ENCODE measurements at regions not wholly inside any gene's neighbourhood (a gene's known extent, or its start where the extent isn't known, plus 50 kb on each side); places are given as distances from the start of the nearest gene placed in this dataset.

- Histone ChIP-seq H3K4me1 (ENCODE audit: control insufficient read depth, insufficient read depth, low read length, poor library complexity, severe bottlenecking) (peaks cover 7% of the 10 kb centered on the region), H3K4me3 (ENCODE audit: extremely low read depth, insufficient read depth, low read length, poor library complexity, severe bottlenecking) (no peak overlapping the region), H3K27ac (ENCODE audit: low read depth, low read length, severe bottlenecking) (no peak overlapping the region), H3K9me3 (ENCODE audit: control insufficient read depth, low read length) (no peaks in the 10 kb centered on the region), H3K36me3 (ENCODE audit: control insufficient read depth, insufficient read depth, low read length) (no peaks in the 10 kb centered on the region)
- 85 to 88% methylated on average over 13 to 18 of the region's 19 CpGs for WGBS, 2 experiments (ENCODE audit: insufficient coverage in 2 of 2)
These were observed 93.2 kb downstream of the TEX29 start for GRCh38 chr13:111413407-111414187.

- Histone ChIP-seq H3K9me3 (ENCODE audit: control insufficient read depth, low read length) (no peaks in the 10 kb centered on the region), H3K4me3 (ENCODE audit: extremely low read depth, insufficient read depth, low read length, poor library complexity, severe bottlenecking) (no peak overlapping the region), H3K27ac (ENCODE audit: low read depth, low read length, severe bottlenecking) (no peak overlapping the region), H3K4me1 (ENCODE audit: control insufficient read depth, insufficient read depth, low read length, poor library complexity, severe bottlenecking) (peaks cover 7% of the 10 kb centered on the region), H3K36me3 (ENCODE audit: control insufficient read depth, insufficient read depth, low read length) (no peaks in the 10 kb centered on the region)
- 82 to 93% methylated on average over 4 to 5 of the region's 9 CpGs for WGBS, 2 experiments (ENCODE audit: insufficient coverage in 2 of 2)
These were observed 93.9 kb downstream of the TEX29 start for GRCh38 chr13:111414341-111414740.

- Histone ChIP-seq H3K36me3 (ENCODE audit: control insufficient read depth, insufficient read depth, low read length) (no peaks in the 10 kb centered on the region), H3K4me3 (ENCODE audit: extremely low read depth, insufficient read depth, low read length, poor library complexity, severe bottlenecking) (no peak overlapping the region), H3K27ac (ENCODE audit: low read depth, low read length, severe bottlenecking) (no peak overlapping the region), H3K4me1 (ENCODE audit: control insufficient read depth, insufficient read depth, low read length, poor library complexity, severe bottlenecking) (peaks cover 7% of the 10 kb centered on the region), H3K9me3 (ENCODE audit: control insufficient read depth, low read length) (no peaks in the 10 kb centered on the region)
- 70 to 85% methylated on average over 3 to 4 of the region's 8 CpGs for WGBS, 2 experiments (ENCODE audit: insufficient coverage in 2 of 2)
These were observed 94.8 kb downstream of the TEX29 start for GRCh38 chr13:111415246-111415645.

GRCh38 chr13:111415765-111416164, 95.3 kb downstream of the TEX29 start:
- no CpG with 5 or more reads among the region's 1 CpG for WGBS, 2 experiments (ENCODE audit: insufficient coverage in 2 of 2)
- Histone ChIP-seq H3K27ac (ENCODE audit: low read depth, low read length, severe bottlenecking) (no peak overlapping the region), H3K4me3 (ENCODE audit: extremely low read depth, insufficient read depth, low read length, poor library complexity, severe bottlenecking) (no peak overlapping the region), H3K36me3 (ENCODE audit: control insufficient read depth, insufficient read depth, low read length) (no peaks in the 10 kb centered on the region), H3K4me1 (ENCODE audit: control insufficient read depth, insufficient read depth, low read length, poor library complexity, severe bottlenecking) (peaks cover 7% of the 10 kb centered on the region), H3K9me3 (ENCODE audit: control insufficient read depth, low read length) (no peaks in the 10 kb centered on the region)

GRCh38 chr13:111418101-111418500, 97.7 kb downstream of the TEX29 start:
- 87 to 88% methylated on average over 6 of the region's 6 CpGs for WGBS, 2 experiments (ENCODE audit: insufficient coverage in 2 of 2)
- H3K4me1 ChIP-seq (ENCODE audit: control insufficient read depth, insufficient read depth, low read length, poor library complexity, severe bottlenecking), result peaks cover 3% of the 10 kb centered on the region
- no peaks in the 10 kb centered on the region for H3K9me3 ChIP-seq (ENCODE audit: control insufficient read depth, low read length)
- no peak overlapping the region for H3K27ac ChIP-seq (ENCODE audit: low read depth, low read length, severe bottlenecking)
- no peak overlapping the region for H3K4me3 ChIP-seq (ENCODE audit: extremely low read depth, insufficient read depth, low read length, poor library complexity, severe bottlenecking)
- no peaks in the 10 kb centered on the region for H3K36me3 ChIP-seq (ENCODE audit: control insufficient read depth, insufficient read depth, low read length)

- WGBS, 2 experiments (ENCODE audit: insufficient coverage in 2 of 2), result 83 to 87% methylated on average over 8 to 17 of the region's 20 CpGs
These were observed 99.9 kb downstream of the TEX29 start for GRCh38 chr13:111420113-111420876.

GRCh38 chr13:111421216-111421615, 100.8 kb downstream of the TEX29 start:
- Histone ChIP-seq H3K36me3 (ENCODE audit: control insufficient read depth, insufficient read depth, low read length) (no peaks in the 10 kb centered on the region), H3K9me3 (ENCODE audit: control insufficient read depth, low read length) (no peaks in the 10 kb centered on the region), H3K4me3 (ENCODE audit: extremely low read depth, insufficient read depth, low read length, poor library complexity, severe bottlenecking) (no peak overlapping the region), H3K4me1 (ENCODE audit: control insufficient read depth, insufficient read depth, low read length, poor library complexity, severe bottlenecking) (peaks cover 9% of the 10 kb centered on the region), H3K27ac (ENCODE audit: low read depth, low read length, severe bottlenecking) (no peak overlapping the region)
- WGBS, 2 experiments (ENCODE audit: insufficient coverage in 2 of 2), result 92 to 93% methylated on average over 4 to 11 of the region's 11 CpGs

More at GRCh38 chr13:111420113-111420876, 99.9 kb downstream of the TEX29 start:
- H3K36me3 ChIP-seq (ENCODE audit: control insufficient read depth, insufficient read depth, low read length), result no peaks in the 10 kb centered on the region
- no peak overlapping the region for H3K4me3 ChIP-seq (ENCODE audit: extremely low read depth, insufficient read depth, low read length, poor library complexity, severe bottlenecking)
- H3K27ac ChIP-seq (ENCODE audit: low read depth, low read length, severe bottlenecking), result no peak overlapping the region
- H3K9me3 ChIP-seq (ENCODE audit: control insufficient read depth, low read length), result no peaks in the 10 kb centered on the region
- peaks cover 9% of the 10 kb centered on the region for H3K4me1 ChIP-seq (ENCODE audit: control insufficient read depth, insufficient read depth, low read length, poor library complexity, severe bottlenecking)

GRCh38 chr13:111422348-111422747, 101.9 kb downstream of the TEX29 start:
- peaks cover 9% of the 10 kb centered on the region for H3K4me1 ChIP-seq (ENCODE audit: control insufficient read depth, insufficient read depth, low read length, poor library complexity, severe bottlenecking)
- no peak overlapping the region for H3K4me3 ChIP-seq (ENCODE audit: extremely low read depth, insufficient read depth, low read length, poor library complexity, severe bottlenecking)
- H3K27ac ChIP-seq (ENCODE audit: low read depth, low read length, severe bottlenecking), result no peak overlapping the region
- 84 to 85% methylated on average over 10 to 13 of the region's 13 CpGs for WGBS, 2 experiments (ENCODE audit: insufficient coverage in 2 of 2)
- H3K36me3 ChIP-seq (ENCODE audit: control insufficient read depth, insufficient read depth, low read length), result no peaks in the 10 kb centered on the region
- no peaks in the 10 kb centered on the region for H3K9me3 ChIP-seq (ENCODE audit: control insufficient read depth, low read length)

- H3K36me3 ChIP-seq (ENCODE audit: control insufficient read depth, insufficient read depth, low read length), result no peaks in the 10 kb centered on the region
- 86 to 90% methylated on average over 11 to 16 of the region's 16 CpGs for WGBS, 2 experiments (ENCODE audit: insufficient coverage in 2 of 2)
- H3K27ac ChIP-seq (ENCODE audit: low read depth, low read length, severe bottlenecking), result no peak overlapping the region
- H3K4me3 ChIP-seq (ENCODE audit: extremely low read depth, insufficient read depth, low read length, poor library complexity, severe bottlenecking), result no peak overlapping the region
- H3K4me1 ChIP-seq (ENCODE audit: control insufficient read depth, insufficient read depth, low read length, poor library complexity, severe bottlenecking), result peaks cover 9% of the 10 kb centered on the region
- no peaks in the 10 kb centered on the region for H3K9me3 ChIP-seq (ENCODE audit: control insufficient read depth, low read length)
These were observed 102.8 kb downstream of the TEX29 start for GRCh38 chr13:111423168-111423785.

- no peak overlapping the region for H3K4me3 ChIP-seq (ENCODE audit: extremely low read depth, insufficient read depth, low read length, poor library complexity, severe bottlenecking)
- no peaks in the 10 kb centered on the region for H3K36me3 ChIP-seq (ENCODE audit: control insufficient read depth, insufficient read depth, low read length)
- 90 to 92% methylated on average over 21 of the region's 21 CpGs for WGBS, 2 experiments (ENCODE audit: insufficient coverage in 2 of 2)
- no peaks in the 10 kb centered on the region for H3K9me3 ChIP-seq (ENCODE audit: control insufficient read depth, low read length)
- H3K4me1 ChIP-seq (ENCODE audit: control insufficient read depth, insufficient read depth, low read length, poor library complexity, severe bottlenecking), result peaks cover 9% of the 10 kb centered on the region
- H3K27ac ChIP-seq (ENCODE audit: low read depth, low read length, severe bottlenecking), result no peak overlapping the region
These were observed 103.7 kb downstream of the TEX29 start for GRCh38 chr13:111424134-111424533.
